ENCODE measurements at regions not wholly inside any gene's neighbourhood (a gene's known extent, or its start where the extent isn't known, plus 50 kb on each side); places are given as distances from the start of the nearest gene placed in this dataset.
"Not testable (repeated sequence)": the region's sequence is repeated elsewhere in the genome, so short reads cannot be mapped to it uniquely, and the experiment has no call there.

DNA sequence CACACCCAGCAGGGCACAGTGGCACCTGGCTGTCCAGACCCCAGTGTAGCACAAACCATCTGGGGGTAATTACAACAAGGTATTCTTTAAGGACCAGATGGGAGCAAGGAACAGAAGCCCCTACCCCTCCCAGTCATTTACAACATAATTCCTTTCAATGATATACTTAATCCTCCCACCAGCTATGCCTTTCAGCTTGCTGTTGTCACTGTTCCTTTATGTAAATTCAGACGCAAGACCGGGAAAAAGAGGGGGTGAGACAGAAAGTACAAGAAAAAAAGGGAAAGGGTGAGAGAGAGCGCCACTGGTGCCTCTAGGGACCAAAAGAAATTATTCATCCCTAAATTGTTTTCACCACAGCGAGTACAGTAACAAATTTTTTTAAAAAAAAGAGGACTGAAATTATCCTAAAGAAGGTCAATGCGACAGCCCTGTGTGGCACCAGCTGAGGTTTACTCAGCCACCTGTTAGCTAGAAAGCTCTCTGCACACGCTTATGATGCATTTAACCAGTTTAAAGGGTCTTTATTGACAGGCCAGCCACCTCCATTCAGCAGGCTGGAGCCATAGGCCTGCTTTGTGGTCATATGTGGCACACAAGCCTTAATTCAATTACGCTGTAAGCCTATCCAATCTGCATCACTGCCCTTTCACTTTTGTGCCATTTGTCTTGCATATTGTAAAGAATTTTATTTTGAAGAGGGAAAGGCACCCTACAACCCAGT, 210.2 kb upstream of the ISL1 start:
- no peak for DNase-seq

DNA sequence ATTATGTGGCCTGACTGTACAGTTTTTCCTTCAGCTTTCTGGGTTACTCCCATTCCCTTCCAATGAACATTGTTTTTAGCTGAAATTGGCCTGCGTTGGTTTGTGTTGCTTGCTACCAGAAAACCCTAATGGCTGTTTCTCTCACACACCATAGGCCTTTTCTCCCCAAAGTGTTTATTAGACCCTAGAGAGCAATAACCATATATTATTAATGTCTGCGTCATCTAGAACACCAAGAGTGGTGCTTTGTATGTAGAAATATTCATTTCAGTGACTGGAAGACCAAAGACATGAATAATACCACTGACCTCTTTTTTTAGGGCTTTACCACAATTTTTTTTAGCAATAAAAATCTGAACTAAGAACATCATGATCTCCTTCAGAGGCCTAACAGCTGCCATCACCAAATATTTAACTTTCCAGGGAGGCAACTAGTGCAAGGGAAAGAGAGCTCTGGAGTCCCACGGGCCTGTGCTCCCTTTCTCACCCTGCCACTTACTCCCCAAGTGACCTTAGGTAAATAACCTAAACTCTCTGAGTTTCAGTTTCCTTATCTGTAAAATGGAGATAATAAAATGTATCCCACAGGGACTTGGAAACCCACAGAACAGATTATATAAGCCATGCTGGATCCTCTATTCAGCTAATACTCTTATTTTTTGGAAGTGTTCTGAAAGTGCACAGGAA, 201.9 kb upstream of the ISL1 start:
- DNase-seq: no peak

DNA sequence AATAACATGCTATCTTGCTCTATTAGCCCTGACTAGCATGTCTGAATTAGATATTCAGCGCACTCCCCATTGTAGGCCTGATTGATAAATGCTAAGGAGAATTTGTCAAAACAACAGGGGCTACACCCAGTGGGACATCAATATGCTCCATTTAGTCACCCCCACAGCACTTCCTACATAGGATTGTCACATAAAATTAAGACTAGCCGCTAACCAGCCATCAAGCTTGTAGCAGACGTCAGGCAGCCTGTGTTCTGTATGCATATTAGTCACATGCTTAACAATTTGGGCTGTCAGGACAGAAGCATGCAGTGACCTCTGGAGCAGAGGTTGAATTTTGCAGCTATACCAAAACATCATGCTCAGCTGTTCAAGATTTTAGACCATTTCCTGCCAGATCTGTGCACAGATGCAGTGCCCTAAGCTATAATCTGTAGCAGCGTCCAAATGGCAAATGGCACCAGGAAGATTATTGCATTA, 197.4 kb upstream of the ISL1 start:
- no peak for DNase-seq

DNA sequence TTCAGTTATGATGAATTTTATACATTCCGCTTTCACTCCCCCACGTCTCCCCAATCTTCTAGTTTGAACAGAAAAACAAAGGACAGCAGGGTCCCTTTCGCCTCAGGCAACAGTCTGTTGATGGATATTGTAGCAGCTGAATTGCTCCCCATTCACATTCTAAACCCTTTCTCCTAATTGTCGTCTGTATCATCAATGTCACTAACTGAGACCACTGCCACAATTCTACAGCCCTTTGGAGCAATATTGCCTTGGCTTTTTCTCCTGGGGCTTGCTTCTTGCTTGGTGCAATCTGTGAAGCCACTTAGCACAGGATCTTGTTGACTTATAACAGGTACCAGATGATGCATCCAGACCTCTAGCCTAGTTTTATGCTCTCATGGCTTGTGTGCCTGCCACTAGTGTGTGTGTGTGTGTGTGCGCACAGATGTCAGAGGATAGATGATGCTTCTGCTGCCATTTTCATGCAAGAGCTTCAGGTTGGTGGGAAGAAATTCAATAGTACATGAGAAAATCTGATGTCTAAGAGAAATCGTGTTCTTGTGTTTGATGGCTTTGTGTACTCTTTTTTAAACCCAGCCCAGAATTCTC, 195.2 kb upstream of the ISL1 start:
- no peak for DNase-seq

DNA sequence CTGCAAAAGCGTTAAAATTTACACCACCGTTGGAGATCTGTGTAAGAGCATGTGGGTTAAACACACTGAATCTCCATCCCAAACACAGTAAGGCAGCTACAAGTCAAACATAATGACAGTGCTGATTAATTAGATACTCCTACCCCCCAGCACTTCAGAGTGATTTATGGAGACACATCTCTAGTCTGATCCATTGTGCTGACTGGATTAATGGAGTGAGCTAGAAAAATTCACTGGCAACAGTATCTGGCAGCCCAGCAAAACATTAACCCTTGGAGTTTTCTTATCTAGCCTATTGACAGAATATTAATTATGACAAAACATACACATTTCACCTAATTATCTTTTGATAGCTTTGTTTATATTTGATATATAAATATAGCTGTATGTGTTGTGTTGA, 188.6 kb upstream of the ISL1 start:
- no peak for DNase-seq

DNA sequence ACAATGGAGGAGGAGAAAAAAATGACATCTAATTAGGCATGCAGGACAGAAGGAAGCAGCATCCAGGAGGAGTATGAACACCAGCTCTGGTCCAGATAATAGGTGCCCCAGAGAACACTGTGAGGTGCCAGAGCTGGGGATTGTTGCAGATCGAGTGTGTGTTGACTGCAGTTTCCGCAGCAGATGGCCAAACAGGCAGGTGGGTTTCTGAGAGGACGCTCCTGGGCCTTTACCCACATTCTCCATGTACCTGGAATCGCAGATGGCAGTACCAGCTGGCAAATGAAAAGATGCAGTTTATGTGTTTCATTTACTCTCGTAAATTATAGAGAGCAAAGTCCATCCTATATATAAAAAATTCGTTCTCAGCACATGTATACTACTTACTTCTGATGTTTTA, 182.2 kb upstream of the ISL1 start:
- no peak for DNase-seq

DNA sequence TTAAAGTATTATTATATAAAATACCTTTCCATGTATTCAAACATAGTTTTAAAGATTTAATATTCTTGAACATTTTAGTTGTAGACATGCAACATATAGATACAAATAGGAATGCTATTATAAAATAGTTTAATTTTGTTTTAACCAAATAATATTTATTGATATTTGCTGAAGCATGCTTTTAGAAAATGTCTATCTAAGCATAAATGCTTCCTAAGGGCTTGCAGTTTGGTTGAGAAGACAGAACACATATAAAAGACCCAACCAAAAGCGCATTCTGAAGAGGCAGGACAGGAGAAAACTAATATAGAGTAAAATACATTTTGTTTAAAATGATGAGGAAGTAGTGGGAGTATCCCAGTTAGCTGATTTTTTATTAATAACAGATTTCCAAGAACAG, 181.5 kb upstream of the ISL1 start:
- DNase-seq: no peak

DNA sequence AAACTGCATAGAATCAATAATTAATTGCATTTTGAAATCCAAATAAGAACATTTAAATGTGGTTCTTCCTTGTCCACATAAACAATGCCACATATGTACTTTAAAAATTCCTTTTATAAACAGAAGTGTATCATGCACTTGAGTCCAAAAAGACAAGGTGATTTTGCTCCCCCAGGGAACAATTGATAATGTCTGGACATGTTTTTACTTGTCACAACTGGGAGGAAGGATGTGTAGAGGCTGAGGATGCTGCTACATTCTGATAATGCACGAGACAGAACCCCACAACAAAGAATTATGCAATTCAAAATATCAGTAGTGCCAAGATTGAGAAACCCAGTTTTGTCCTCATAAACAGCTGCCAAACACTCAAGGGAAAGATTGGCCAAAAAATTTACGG, 181.1 kb upstream of the ISL1 start:
- no peak for DNase-seq

DNA sequence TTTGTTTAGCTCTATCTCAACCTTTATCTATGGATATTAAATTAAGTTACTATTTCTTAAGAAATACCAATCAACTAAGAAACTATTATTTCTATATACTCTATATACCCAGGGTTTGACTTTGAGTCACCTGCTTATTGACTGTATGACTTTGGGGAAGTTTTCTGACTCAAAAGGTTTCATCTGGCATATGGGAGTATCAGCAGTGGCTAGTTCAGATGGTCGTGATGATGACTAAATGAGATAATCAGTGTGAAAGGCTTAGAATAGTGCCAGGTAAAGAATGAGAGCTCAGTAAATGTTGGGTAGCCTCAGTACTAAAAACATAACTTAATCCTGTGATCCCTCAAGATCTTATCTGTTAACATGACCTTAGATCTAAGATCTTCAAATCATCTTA, 179.7 kb upstream of the ISL1 start:
- no peak for DNase-seq

DNA sequence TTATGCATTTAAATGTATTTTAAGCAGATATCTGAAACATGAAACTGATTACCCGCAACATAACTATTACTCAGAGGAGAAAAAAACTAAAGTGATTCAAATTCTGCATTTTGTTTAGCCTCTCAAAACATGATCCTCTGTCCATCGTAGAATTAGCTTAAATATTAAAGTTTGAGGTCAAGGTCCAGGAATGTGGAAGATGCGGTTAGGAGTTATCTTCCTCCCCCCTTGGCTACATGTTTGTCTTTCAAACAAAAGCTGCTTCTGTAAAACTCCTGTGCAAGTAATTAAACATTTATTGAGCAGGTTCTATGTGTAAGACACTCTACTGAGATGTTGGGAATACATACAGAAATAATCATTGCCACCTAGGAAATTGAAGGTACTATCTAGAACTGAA, 175.0 kb upstream of the ISL1 start:
- no peak for DNase-seq

DNA sequence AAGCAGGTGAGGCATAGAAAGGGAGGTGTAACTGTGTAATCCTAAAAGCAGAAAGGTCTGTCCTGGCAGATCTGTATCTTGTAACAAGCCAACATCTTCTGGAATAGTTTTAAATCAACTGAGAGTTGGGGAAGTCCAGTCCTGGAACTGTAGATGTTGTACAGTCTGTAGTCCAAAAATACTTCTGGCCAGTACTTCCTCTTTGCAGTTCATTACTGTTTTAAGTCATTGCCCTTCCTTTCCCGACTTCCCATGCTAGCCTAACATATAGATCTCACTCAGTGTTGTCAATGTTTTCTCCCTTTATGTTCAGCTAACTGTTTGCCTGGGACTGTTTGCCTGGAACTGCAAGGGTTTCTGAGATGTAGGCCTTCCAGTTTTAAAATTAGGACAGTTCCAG, 168.5 kb upstream of the ISL1 start:
- DNase-seq: no peak

DNA sequence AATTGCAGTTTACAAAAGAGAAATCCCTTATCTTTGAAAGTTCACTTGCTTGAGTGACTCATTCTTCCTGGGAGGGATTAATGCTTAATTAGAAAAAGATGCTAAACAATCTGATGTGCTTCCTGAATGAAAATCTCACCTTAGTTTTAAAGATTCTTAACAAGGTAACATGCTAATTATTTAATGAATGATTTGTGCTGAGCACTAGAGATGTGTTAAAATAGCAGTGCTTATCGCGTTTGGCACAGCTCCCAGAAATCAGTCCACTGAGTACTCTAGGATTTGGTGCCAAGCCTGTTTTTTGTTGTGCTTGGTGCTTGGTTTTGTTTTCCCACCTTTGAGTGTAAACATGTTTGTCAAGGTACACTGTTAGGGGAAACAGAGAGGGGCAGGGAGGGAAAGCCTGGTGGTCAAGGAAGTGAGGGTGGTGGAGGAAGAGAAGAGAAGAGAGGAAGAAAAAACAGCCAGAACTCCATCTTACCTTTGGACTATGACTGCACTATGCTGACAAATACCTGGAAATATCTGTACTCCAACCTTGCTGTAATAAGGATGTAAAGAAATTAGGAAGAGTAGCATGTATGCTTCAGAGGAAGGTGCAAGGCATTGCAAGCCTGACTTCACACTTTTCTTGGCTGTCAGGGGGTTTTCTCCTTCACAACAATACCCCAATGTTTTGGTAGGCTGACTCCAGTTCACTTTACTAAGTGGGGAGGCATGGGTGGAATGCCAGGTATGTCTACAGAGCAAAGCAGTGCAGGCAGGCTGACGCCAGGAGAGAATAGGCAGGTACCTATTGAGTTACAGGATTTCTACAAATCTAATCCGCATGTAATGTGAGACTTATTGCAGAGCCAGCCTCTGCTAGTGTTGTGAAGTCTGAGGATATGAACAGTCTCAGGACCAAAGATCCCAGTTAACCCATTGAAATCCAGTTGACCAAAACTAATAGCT, 157.2 kb upstream of the ISL1 start:
- DNase-seq: no peak

DNA sequence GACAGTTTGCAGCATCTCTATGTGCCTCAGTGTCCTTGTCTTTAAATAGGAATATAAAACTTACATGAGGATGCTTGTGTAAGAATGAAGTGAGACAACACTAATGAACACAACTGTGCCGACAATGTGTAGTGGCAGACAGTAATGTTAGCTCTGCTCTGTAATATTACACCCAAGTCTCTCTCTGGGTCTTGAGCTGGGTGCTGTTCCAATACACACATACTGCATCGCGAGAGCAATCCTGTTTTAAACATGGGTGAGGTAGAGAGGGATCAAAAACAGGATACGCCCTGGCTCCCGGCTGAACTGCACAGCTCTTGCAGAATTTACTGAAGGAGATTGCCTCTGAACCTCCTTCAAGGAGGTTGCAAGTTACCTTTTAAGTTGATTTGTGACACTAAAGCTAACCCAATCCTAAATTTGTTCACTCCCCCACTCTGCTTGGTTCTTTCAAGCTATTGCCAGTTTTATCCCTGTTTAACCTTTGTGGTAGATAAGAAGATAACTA, 155.2 kb upstream of the ISL1 start:
- DNase-seq: no peak

DNA sequence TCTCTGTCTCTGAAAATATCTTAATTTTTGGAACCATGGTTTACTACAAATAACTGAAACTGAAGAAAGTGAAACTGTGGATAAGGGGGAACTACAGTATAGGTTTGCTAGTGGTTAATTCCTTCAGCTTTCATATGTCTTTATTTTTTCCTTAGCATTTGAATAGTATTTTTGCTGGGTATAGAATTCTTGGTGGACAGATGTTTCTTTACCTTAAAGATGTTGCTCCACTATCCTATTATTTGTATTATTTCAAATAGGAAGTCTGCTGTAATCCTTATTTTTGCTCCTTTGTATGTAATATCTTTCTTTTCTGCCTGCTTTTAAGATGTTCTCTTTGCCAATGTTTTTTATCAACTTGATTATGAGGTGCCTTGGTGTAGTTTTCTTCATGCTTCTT, 152.9 kb upstream of the ISL1 start:
- DNase-seq: no peak

DNA sequence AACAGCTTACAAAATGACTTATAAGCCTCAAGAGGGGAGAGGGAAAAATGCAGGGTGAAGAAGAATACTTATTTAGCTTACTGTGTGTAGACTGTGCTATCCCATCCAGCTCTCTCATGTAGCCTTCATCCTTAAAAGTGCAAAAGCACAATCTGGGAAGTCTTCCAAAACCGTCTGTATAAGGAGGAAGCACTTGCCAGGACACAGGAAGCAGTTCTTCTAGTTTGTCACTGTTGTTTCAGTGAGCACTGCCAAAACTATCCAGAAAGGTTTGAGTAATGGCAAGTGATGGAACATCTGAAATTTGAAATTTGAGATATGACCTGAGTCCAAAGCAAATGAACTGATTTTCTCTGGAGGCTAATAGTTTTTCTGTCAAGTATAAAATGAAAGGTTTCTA, 140.8 kb upstream of the ISL1 start:
- DNase-seq: no peak

DNA sequence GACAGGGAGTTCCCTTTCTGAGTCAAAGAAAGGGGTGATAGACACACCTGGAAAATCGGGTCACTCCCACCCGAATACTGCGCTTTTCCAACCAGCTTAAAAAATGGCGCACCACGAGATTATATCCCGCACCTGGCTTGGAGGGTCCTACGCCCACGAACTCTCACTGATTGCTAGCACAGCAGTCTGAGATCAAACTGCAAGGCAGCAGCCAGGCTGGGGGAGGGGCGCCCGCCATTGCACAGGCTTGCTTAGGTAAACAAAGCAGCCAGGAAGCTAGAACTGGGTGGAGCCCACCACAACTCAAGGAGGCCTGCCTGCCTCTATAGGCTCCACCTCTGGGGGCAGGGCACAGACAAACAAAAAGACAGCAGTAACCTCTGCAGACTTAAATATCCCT, 132.3 kb upstream of the ISL1 start:
- DNase-seq: not testable (repeated sequence)

DNA sequence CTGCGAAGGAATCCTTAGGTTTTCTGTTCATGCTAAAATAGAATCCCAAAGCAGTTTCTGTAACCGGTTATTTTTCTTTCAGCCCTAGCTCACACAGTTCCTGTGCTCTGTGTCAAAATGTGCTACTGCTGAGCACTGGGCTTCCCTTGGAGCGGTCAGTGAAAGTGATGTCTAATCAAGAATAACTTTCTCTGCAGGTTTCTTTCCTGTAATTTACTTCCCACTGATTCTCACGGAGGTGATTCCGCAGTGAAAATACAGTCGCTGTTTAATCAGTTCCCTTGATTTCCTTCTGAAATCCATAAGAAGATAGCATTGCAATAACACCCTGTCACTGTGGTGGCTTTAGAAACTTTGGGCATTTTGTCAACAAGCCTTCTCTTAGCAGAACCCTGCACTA, 112.0 kb upstream of the ISL1 start:
- DNase-seq: no peak

DNA sequence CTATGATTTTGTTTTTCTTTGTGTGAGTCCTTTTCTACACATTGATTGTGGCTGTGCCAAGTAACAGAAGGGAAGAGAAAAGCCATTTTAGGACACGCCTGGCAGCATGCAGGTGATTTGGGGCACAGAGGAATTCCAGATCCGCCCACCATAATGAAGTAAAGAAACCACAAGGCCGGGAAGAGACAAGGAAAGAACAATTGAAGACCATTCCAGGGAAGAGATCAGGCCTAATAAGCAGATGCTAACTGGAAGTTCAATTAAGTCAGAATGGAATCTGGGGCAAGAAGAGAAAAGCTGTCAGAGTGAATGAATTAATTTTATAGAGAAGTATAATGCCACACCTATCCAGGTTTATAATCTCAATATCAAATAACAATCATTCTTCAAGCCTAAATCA, 110.2 kb upstream of the ISL1 start:
- DNase-seq: no peak

DNA sequence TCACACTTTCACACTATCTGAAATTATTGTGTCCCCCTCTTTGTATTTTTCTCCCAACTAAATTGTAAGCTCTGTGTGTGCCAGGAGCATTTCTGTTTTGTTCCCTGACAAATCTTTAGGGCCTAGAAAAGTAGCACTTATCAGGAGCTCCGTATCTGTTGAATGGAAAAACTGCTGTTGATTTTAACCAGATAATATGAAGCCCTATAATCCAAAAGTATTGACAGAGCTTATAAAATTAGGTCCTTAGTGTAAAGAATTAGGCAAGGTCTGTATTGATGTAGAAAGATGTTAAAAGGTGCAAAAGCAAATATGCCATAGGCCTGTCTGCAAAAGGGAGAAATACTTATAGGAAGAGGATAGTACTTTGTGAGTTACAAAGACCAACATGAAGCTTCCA, 109.4 kb upstream of the ISL1 start:
- no peak for DNase-seq

DNA sequence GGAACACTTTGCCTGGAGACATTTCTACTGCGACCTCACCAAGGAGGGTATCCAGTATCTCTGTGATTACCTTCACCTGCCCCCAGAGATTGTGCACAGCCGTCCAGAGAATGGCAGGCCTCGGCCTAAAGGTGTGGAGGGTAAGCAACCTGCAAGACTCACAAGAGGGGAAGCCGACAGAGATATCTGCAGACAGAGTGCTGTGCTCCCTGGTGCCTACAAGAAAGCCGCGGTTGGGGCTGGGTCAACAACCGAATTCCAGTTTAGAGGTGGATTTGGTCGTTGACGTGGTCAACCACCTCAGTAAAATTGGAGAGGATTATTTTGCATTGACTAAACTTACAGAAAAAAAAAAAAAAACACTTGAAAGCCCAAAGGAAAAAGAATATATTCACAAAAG, 107.8 kb upstream of the ISL1 start:
- DNase-seq: no peak

DNA sequence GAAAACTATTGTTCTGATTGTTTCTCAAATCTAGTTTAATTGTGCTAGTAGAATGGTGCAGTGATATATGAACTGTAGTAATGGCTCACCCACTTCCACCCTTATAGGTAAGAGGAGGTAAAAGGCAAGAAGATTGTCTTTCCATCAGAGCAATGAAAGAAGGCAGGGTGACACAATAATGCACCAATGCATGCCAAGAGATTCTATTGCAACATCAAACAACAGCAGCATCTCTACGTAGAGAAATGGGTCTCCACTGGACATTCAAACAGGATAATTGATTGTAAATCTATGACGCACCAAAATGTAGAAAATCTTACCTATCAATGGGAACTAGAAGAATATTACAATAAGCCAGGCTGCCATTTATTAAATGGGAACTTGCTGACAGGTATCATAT, 107.0 kb upstream of the ISL1 start:
- no peak for DNase-seq

DNA sequence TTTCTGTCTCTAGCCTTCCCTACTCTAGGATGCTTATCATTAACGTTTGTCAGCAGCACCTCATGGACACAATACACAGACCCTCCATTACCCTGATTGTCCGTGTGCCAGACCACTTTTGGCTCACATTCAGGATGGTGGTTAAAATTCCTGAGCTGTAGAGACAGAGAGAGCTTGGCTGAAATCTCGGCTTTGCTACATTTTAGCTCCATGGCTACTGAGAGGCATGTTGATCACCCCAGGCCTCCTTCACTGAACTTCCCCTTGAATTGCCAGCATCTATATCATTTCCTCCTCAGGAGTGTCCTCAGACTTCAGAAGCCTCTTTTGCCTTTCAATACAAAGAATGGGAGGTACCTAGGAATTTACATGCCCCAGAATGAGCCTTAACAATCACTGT, 104.7 kb upstream of the ISL1 start:
- DNase-seq: no peak
